Adrenal gland (tissue), 9 donors: ENCODE measurements at regions not wholly inside any gene's neighbourhood (a gene's known extent, or its start where the extent isn't known, plus 50 kb on each side); places are given as distances from the start of the nearest gene placed in this dataset.
"Not testable (repeated sequence)": the region's sequence is repeated elsewhere in the genome, so short reads cannot be mapped to it uniquely, and the experiment has no call there.

Experiments
- DNase-seq, 7 donors: peaks; one replicate each; pipeline ENCODE4 v3.0.0-alpha.2; 2019 to 2020
- H3K27ac ChIP-seq, 5 donors: fragments of 200-600 bp; sonication (generic) in 4 of 5; 1 replicate in 3 of 5; 2 replicates in 2 of 5; pipeline versions ENCODE4 v1.5.1 to v1.8.0; 2016 to 2020; ENCODE audit warnings: mild to moderate bottlenecking in 1 of 5
- H3K27me3 ChIP-seq: fragments of 200-600 bp; 2 replicates; pipeline ENCODE4 v1.8.0; 2021
- H3K36me3 ChIP-seq, 2 donors: fragments of 200-600 bp; replicated peaks in 1 of 2; 1 replicate in 1 of 2; 2 replicates in 1 of 2; pipeline versions ENCODE4 v1.5.1 to v1.8.0; 2018 to 2022
- H3K4me1 ChIP-seq, 2 donors: fragments of 200-600 bp; replicated peaks in 1 of 2; 1 replicate in 1 of 2; 2 replicates in 1 of 2; pipeline versions ENCODE4 v1.5.1 to v1.8.0; 2018 to 2021
- H3K4me3 ChIP-seq, 4 donors: fragments of 200-600 bp; sonication (generic) in 3 of 4; one replicate each; pipeline ENCODE4 v1.5.1; 2016 to 2018
- H3K9me3 ChIP-seq, 3 donors: fragments of 200-600 bp; sonication (generic) in 1 of 3; replicated peaks in 1 of 3; 1 replicate in 2 of 3; 2 replicates in 1 of 3; pipeline versions ENCODE4 v1.5.1 to v1.8.0; 2016 to 2021
- CTCF ChIP-seq, 6 experiments: fragments of 450-650 bp in 4 of 6; fragments of 200-600 bp in 2 of 6; sonication (generic) in 1 of 6; IDR thresholded peaks; 1 replicate in 5 of 6; 2 replicates in 1 of 6; pipeline versions ENCODE4 v1.5.1 to v1.8.0; 2016 to 2021; ENCODE audit warnings: antibody characterized with exemption in 6 of 6, mild to moderate bottlenecking in 2 of 6, moderate library complexity in 1 of 6
- POLR2A ChIP-seq, 2 donors: fragments of 450-650 bp; IDR thresholded peaks; one replicate each; pipeline ENCODE4 v1.6.1; 2017; ENCODE audit warnings: antibody characterized with exemption in 2 of 2, mild to moderate bottlenecking in 2 of 2, moderate library complexity in 1 of 2
- WGBS, 4 donors: extraction: QIAGEN DNeasy Blood & Tissue Kit in 2 of 4; methylation state at CpG; one replicate each; pipeline versions ENCODE4 v1.1.5 to v1.1.7; 2013 to 2017; 5-methylcytosine and 5-hydroxymethylcytosine counted together
- intact Hi-C, 2 donors: fragments of 100-400 bp; cut with DNase I; formaldehyde crosslinking; loops; one replicate each; pipeline versions ENCODE4 v1.14.1 to v1.15.0; 2022 to 2023
- donor health status: healthy with polysubstance abuse.
- donor health status: Bipolar disorder and iron deficiency.
- donor health status: DM: yes; HTN: yes; CAD: no.
- donor health status: DM: no; HTN: no; CAD: no.
- donor health status: DM: no; HTN: no; CAD: no.

GRCh38 chr1:194362327-194362726 is 1175.9 kb upstream of the B3GALT2 start:
- no peak overlapping the region for H3K27ac ChIP-seq
- no peaks in the 10 kb centered on the region for H3K4me1 ChIP-seq
- no peak for DNase-seq
- H3K9me3 ChIP-seq, result no peaks in the 10 kb centered on the region
- no peak for TF ChIP-seq POLR2A (IDR thresholded peaks at IDR 0.05)
- TF ChIP-seq CTCF (IDR thresholded peaks at IDR 0.05), result no peak
- 46 to 55% (median 49%) methylated on average over 4 of the region's 4 CpGs for WGBS, 4 donors
- no peak overlapping the region for H3K4me3 ChIP-seq
- intact Hi-C loops, result no loop called here
- H3K36me3 ChIP-seq, result no peaks in the 10 kb centered on the region
- no peaks in the 10 kb centered on the region for H3K27me3 ChIP-seq

GRCh38 chr1:194361374-194362131 is 1175.1 kb upstream of the B3GALT2 start:
- no peak overlapping the region for H3K27ac ChIP-seq
- intact Hi-C loops, result no loop called here
- no peaks in the 10 kb centered on the region for H3K27me3 ChIP-seq
- 47 to 55% (median 49%) methylated on average over 5 of the region's 5 CpGs for WGBS, 4 donors
- no peak for DNase-seq
- H3K4me3 ChIP-seq, result no peak overlapping the region
- H3K36me3 ChIP-seq, result no peaks in the 10 kb centered on the region
- TF ChIP-seq POLR2A (IDR thresholded peaks at IDR 0.05) (no peak), CTCF (IDR thresholded peaks at IDR 0.05) (no peak)
- H3K9me3 ChIP-seq, result no peaks in the 10 kb centered on the region
- no peaks in the 10 kb centered on the region for H3K4me1 ChIP-seq

- Histone ChIP-seq H3K27me3 (no peaks in the 10 kb centered on the region), H3K9me3 (no peaks in the 10 kb centered on the region), H3K4me1 (no peaks in the 10 kb centered on the region), H3K4me3 (no peak overlapping the region), H3K36me3 (no peaks in the 10 kb centered on the region), H3K27ac (no peak overlapping the region)
- intact Hi-C loops, result no loop called here
- DNase-seq, result no peak
- WGBS, 4 donors, result 95 to 97% (median 97%) methylated on average over 6 to 26 of the region's 26 CpGs
- no peak for TF ChIP-seq CTCF (IDR thresholded peaks at IDR 0.05)
These were observed 1171.8 kb upstream of the B3GALT2 start for GRCh38 chr1:194358208-194358581.

- H3K9me3 ChIP-seq, H3K36me3 ChIP-seq, intact Hi-C loops, H3K4me3 ChIP-seq, H3K4me1 ChIP-seq, H3K27me3 ChIP-seq, H3K27ac ChIP-seq, DNase-seq: not testable (repeated sequence)
- WGBS, 4 donors, result 87 to 92% (median 92%) methylated on average over 24 to 25 of the region's 25 CpGs
These were observed 1171.3 kb upstream of the B3GALT2 start for GRCh38 chr1:194357573-194358207.
